ENCODE measurements at regions not wholly inside any gene's neighbourhood (a gene's known extent, or its start where the extent isn't known, plus 50 kb on each side); places are given as distances from the start of the nearest gene placed in this dataset.

DNA sequence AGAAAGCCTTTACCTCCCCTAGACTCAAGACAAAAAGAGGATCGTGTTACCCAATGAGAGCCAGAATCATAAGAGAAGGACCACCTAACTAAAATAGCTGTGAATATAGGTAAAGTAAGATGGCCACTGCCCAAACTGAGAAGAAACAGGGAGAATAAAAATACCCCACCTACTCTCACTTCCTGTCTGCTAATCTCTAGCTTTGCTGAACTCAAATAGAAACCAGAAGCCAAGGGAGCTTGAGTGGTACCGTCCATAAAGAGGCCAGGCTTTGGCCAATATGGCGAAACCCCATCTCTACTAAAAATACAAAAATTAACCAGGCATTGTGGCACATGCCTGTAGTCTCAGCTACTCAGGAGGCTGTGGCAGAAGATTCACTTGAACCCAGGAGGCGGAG is 123.0 kb upstream of the FST start:
- no peak for DNase-seq (ENCODE audit: low read depth)
- TF ChIP-seq, protein P1, sequence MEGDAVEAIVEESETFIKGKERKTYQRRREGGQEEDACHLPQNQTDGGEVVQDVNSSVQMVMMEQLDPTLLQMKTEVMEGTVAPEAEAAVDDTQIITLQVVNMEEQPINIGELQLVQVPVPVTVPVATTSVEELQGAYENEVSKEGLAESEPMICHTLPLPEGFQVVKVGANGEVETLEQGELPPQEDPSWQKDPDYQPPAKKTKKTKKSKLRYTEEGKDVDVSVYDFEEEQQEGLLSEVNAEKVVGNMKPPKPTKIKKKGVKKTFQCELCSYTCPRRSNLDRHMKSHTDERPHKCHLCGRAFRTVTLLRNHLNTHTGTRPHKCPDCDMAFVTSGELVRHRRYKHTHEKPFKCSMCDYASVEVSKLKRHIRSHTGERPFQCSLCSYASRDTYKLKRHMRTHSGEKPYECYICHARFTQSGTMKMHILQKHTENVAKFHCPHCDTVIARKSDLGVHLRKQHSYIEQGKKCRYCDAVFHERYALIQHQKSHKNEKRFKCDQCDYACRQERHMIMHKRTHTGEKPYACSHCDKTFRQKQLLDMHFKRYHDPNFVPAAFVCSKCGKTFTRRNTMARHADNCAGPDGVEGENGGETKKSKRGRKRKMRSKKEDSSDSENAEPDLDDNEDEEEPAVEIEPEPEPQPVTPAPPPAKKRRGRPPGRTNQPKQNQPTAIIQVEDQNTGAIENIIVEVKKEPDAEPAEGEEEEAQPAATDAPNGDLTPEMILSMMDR (conservative IDR thresholded peaks at IDR 0.05; ENCODE audit: control insufficient read depth, insufficient read depth, low read depth, low read length): no peak
- H3K4me3 ChIP-seq (ENCODE audit: control insufficient read depth, low read depth, low read length): no peak overlapping the region

DNA sequence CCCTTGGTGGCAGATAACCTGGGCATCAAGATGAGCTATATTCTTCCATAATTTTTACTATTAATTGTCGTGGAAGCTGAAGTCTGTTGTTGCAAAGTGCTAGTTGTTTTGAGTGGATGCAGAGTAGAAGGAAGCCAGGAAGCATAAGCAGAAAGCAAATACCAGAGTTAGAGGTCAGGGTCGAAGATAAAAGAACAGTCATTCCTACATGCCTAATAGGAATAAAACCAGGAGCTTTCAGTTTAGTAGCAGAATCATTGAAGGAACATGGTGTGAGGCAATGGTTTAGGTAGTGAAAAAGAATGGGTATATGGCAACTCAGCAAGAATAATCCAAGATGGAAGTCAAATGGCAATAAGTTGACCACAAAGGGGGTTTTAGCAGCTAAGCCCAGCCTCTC is 121.6 kb upstream of the FST start:
- no peak overlapping the region for H3K4me3 ChIP-seq (ENCODE audit: control insufficient read depth, low read depth, low read length)
- DNase-seq (ENCODE audit: low read depth): no peak
- TF ChIP-seq, protein P1 (conservative IDR thresholded peaks at IDR 0.05; ENCODE audit: control insufficient read depth, insufficient read depth, low read depth, low read length): no peak

DNA sequence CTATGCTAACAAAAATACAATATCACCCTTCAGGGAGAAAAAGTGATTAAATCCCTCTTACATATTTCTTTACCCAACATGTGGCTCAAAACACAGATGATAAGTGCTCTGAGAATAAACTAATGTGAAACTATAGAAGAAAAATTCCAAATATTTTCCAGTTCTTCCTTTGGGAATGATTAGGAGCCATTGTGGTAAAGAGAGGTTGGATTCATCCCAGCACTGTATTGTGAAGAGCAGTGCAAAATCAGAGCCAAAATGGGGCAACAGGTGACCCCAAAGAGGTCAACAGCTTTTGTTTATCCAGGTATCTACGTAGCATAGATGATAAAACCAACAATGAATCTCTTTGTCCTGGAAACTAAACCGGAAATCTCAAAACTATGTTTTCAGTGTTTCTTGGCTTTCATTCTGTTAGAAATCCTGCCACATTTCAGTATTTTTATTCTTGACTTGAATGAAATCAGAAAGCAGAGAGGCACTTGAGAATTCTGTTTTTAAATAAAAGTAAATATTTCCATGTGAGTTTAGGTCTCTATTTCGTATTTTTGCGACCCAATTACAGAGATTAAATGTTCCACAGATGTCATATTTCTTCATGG is 120.4 kb upstream of the FST start:
- TF ChIP-seq, protein P1 (conservative IDR thresholded peaks at IDR 0.05; ENCODE audit: control insufficient read depth, insufficient read depth, low read depth, low read length): no peak
- DNase-seq (ENCODE audit: low read depth): peak; percentile 41
- no peak overlapping the region for H3K4me3 ChIP-seq (ENCODE audit: control insufficient read depth, low read depth, low read length)

DNA sequence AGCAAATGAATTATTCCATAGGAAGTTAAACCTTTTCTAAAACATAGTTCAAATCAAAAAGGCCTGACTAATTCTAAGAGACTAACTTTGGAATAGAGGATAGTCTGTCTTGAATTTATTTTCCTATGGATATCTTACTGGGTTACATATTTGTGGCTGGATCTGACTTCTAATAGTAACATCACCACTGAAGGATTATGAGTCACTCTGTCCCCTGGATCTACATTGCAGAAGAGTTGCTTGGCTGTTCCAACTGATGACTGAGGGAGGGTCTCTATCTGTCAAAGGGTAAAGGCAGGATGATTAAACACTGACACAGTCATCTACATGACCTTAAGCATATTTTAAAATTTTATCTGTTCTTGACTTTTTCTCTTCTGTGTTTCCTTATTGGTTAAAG is 119.6 kb upstream of the FST start:
- TF ChIP-seq, protein P1 (conservative IDR thresholded peaks at IDR 0.05; ENCODE audit: control insufficient read depth, insufficient read depth, low read depth, low read length): no peak
- peak; percentile 95 for DNase-seq (ENCODE audit: low read depth)
- H3K4me3 ChIP-seq (ENCODE audit: control insufficient read depth, low read depth, low read length): no peak overlapping the region

DNA sequence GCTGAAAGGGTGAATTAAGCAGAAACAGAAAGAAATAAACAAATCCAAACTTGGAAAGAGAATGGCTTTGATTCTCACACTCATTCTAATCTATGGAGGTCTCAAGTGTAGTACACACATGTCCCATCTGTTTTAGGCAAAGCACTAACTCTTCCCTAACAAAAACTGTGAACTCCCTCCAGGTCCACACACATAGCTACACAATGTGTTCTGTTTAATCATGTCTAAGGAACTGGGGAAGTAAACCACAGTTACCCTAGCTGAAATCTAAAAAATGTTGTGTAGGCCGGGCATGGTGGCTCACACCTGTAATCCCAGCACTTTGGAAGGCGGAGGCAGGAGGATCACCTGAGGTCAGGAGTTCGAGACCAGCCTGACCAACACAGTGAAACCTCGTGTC is 118.7 kb upstream of the FST start:
- H3K4me3 ChIP-seq (ENCODE audit: control insufficient read depth, low read depth, low read length): no peak overlapping the region
- DNase-seq (ENCODE audit: low read depth): no peak

DNA sequence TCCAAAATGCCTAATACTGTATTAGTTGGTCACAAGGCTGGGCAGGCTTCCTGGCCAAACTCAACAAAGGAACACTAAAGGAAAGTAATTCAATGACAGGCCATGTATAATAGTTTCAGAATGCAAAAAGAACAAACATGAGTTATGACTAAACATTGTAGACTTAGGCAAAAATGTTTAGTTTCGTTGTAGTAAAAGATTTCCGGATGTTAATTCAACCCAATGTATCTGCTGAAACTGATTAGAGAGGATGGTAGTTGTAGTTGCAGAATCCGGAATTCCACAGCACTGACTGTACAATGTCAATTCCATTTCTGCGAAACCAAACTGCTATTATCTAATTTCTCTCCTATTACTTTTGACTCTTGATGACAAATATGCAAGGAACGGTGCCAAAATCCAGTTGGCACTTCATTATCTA is 117.9 kb upstream of the FST start:
- peak; percentile 98 for DNase-seq (ENCODE audit: low read depth)
- H3K4me3 ChIP-seq (ENCODE audit: control insufficient read depth, low read depth, low read length): no peak overlapping the region
- TF ChIP-seq, protein P1 (conservative IDR thresholded peaks at IDR 0.05; ENCODE audit: control insufficient read depth, insufficient read depth, low read depth, low read length): no peak

More for the DNA sequence above, 118.7 kb upstream of the FST start:
- TF ChIP-seq, protein P1 (conservative IDR thresholded peaks at IDR 0.05; ENCODE audit: control insufficient read depth, insufficient read depth, low read depth, low read length): no peak

DNA sequence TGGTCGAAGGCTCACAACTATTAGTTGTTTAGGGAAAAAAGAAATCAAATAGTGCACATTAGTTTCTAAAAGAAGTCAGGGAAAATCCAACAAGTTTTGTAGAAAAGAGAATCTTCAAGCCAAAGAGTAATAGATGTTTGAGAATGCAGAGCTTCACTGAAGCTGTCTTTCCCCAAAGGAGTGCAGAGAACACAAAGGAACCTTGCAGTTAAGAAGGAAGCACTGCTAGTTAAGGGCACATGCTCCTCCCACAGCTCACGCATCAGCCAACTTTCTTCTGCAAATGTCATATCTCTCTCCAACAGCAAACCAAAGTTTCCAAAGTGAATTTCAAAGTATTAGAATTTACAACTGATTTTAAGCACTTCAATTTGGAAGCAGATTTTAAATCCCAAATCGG is 116.4 kb upstream of the FST start:
- peak; percentile 43 for DNase-seq (ENCODE audit: low read depth)
- TF ChIP-seq, protein P1 (conservative IDR thresholded peaks at IDR 0.05; ENCODE audit: control insufficient read depth, insufficient read depth, low read depth, low read length): no peak
- no peak overlapping the region for H3K4me3 ChIP-seq (ENCODE audit: control insufficient read depth, low read depth, low read length)
